NCI-H69 (cell line): ENCODE measurements at regions not wholly inside any gene's neighbourhood (a gene's known extent, or its start where the extent isn't known, plus 50 kb on each side); places are given as distances from the start of the nearest gene placed in this dataset.

Source experiments
- DNase-seq: peaks from one replicate; lab custom pipeline; 2025; lab: John Stamatoyannopoulos, UW

- peak; percentile 4 for DNase-seq
These were observed 115.8 kb downstream of the ETNK1 start for GRCh38 chr12:22740656-22741355.

- DNase-seq, result no peak
These were observed 118.7 kb downstream of the ETNK1 start for GRCh38 chr12:22743700-22744099.

GRCh38 chr12:22744197-22744596, 119.2 kb downstream of the ETNK1 start:
- DNase-seq, result no peak

GRCh38 chr12:22746720-22747119, 121.7 kb downstream of the ETNK1 start:
- no peak for DNase-seq

- no peak for DNase-seq
These were observed 130.7 kb downstream of the ETNK1 start for GRCh38 chr12:22755629-22756028.

- DNase-seq, result no peak
These were observed 135.1 kb downstream of the ETNK1 start for GRCh38 chr12:22759769-22760674.

GRCh38 chr12:22765421-22766130, 140.6 kb downstream of the ETNK1 start:
- peak; percentile 2 for DNase-seq

GRCh38 chr12:22766911-22767420, 142.0 kb downstream of the ETNK1 start:
- DNase-seq, result peak; percentile 30

GRCh38 chr12:22781339-22781738, 156.4 kb downstream of the ETNK1 start:
- peak; percentile 0 for DNase-seq

- no peak for DNase-seq
These were observed 162.6 kb downstream of the ETNK1 start for GRCh38 chr12:22787557-22787956.

- DNase-seq, result no peak
These were observed 163.9 kb downstream of the ETNK1 start for GRCh38 chr12:22788913-22789312.

- no peak for DNase-seq
These were observed 167.2 kb downstream of the ETNK1 start for GRCh38 chr12:22792138-22792537.

GRCh38 chr12:22794017-22794416, 169.0 kb downstream of the ETNK1 start:
- DNase-seq, result no peak

- no peak for DNase-seq
These were observed 172.1 kb downstream of the ETNK1 start for GRCh38 chr12:22796941-22797630.

- DNase-seq, result no peak
These were observed 172.7 kb downstream of the ETNK1 start for GRCh38 chr12:22797701-22798100.

GRCh38 chr12:22798116-22798515, 173.1 kb downstream of the ETNK1 start:
- no peak for DNase-seq

- DNase-seq, result no peak
These were observed 174.5 kb downstream of the ETNK1 start for GRCh38 chr12:22799503-22799902.

- DNase-seq, result no peak
These were observed 175.4 kb downstream of the ETNK1 start for GRCh38 chr12:22800332-22800731.

GRCh38 chr12:22802883-22803630, 178.1 kb downstream of the ETNK1 start:
- no peak for DNase-seq

GRCh38 chr12:22803725-22804124, 178.8 kb downstream of the ETNK1 start:
- no peak for DNase-seq

- no peak for DNase-seq
These were observed 183.9 kb downstream of the ETNK1 start for GRCh38 chr12:22808860-22809259.
